T-helper 1 cell (primary cell): ENCODE measurements at regions not wholly inside any gene's neighbourhood (a gene's known extent, or its start where the extent isn't known, plus 50 kb on each side); places are given as distances from the start of the nearest gene placed in this dataset.
"Not testable (repeated sequence)": the region's sequence is repeated elsewhere in the genome, so short reads cannot be mapped to it uniquely, and the experiment has no call there.

ENCODE experiments used
- DNase-seq, 5 donors: peaks; one replicate each; pipeline ENCODE4 v3.0.0-alpha.2; 2012 to 2020

- no peak for DNase-seq
Measured at GRCh38 chr13:27327633-27328032, 57.0 kb downstream of the RASL11A start.

- DNase-seq, result no peak
Measured at GRCh38 chr13:27329210-27329609, 58.6 kb downstream of the RASL11A start.

- no peak for DNase-seq
Measured at GRCh38 chr13:27334774-27335435, 64.3 kb downstream of the RASL11A start.

- no peak for DNase-seq
Measured at GRCh38 chr13:27336014-27336673, 65.5 kb downstream of the RASL11A start.

- no peak for DNase-seq
Measured at GRCh38 chr13:27338207-27338606, 67.6 kb downstream of the RASL11A start.

- no peak for DNase-seq
Measured at GRCh38 chr13:27338816-27339215, 68.2 kb downstream of the RASL11A start.

GRCh38 chr13:27339299-27339698 lies 68.7 kb downstream of the RASL11A start:
- peak in 2 of 5 donors; percentile 21 to 33 for DNase-seq

GRCh38 chr13:27341616-27342015 lies 71.0 kb downstream of the RASL11A start:
- DNase-seq, result no peak

GRCh38 chr13:27347211-27347772 lies 76.7 kb downstream of the RASL11A start:
- no peak for DNase-seq

GRCh38 chr13:27348461-27348860 lies 76.0 kb upstream of the GTF3A start:
- no peak for DNase-seq

GRCh38 chr13:27349458-27349857 lies 75.0 kb upstream of the GTF3A start:
- DNase-seq, result no peak

GRCh38 chr13:27350825-27351224 lies 73.6 kb upstream of the GTF3A start:
- DNase-seq, result not testable (repeated sequence)

GRCh38 chr13:27352698-27353097 lies 71.7 kb upstream of the GTF3A start:
- DNase-seq, result no peak

GRCh38 chr13:27353166-27353583 lies 71.2 kb upstream of the GTF3A start:
- peak in 1 of 5 donors; percentile 88 for DNase-seq

- no peak for DNase-seq
Measured at GRCh38 chr13:27353708-27354107, 70.7 kb upstream of the GTF3A start.

GRCh38 chr13:27354379-27354778 lies 70.0 kb upstream of the GTF3A start:
- no peak for DNase-seq

- no peak for DNase-seq
Measured at GRCh38 chr13:27355894-27356293, 68.5 kb upstream of the GTF3A start.

GRCh38 chr13:27358420-27358819 lies 66.0 kb upstream of the GTF3A start:
- DNase-seq, result no peak

- peak; percentile 22 to 57 (median 46) for DNase-seq
Measured at GRCh38 chr13:27359199-27359821, 65.1 kb upstream of the GTF3A start.

- DNase-seq, result no peak
Measured at GRCh38 chr13:27360562-27360961, 63.9 kb upstream of the GTF3A start.

GRCh38 chr13:27362064-27362751 lies 62.2 kb upstream of the GTF3A start:
- DNase-seq, result peak; percentile 39 to 77 (median 66)

GRCh38 chr13:27363637-27364036 lies 60.8 kb upstream of the GTF3A start:
- not testable (repeated sequence) for DNase-seq

GRCh38 chr13:27367570-27367969 lies 56.8 kb upstream of the GTF3A start:
- no peak for DNase-seq
